Activated CD4-positive, alpha-beta T cell treated with anti-CD3 and anti-CD28 coated beads for 4 hours (primary cell): ENCODE measurements at regions not wholly inside any gene's neighbourhood (a gene's known extent, or its start where the extent isn't known, plus 50 kb on each side); places are given as distances from the start of the nearest gene placed in this dataset.
"Not testable (repeated sequence)": the region's sequence is repeated elsewhere in the genome, so short reads cannot be mapped to it uniquely, and the experiment has no call there.

Experiments
- DNase-seq, 2 donors: peaks; one replicate each; pipeline ENCODE4 v3.0.0-alpha.2; 2020

DNA sequence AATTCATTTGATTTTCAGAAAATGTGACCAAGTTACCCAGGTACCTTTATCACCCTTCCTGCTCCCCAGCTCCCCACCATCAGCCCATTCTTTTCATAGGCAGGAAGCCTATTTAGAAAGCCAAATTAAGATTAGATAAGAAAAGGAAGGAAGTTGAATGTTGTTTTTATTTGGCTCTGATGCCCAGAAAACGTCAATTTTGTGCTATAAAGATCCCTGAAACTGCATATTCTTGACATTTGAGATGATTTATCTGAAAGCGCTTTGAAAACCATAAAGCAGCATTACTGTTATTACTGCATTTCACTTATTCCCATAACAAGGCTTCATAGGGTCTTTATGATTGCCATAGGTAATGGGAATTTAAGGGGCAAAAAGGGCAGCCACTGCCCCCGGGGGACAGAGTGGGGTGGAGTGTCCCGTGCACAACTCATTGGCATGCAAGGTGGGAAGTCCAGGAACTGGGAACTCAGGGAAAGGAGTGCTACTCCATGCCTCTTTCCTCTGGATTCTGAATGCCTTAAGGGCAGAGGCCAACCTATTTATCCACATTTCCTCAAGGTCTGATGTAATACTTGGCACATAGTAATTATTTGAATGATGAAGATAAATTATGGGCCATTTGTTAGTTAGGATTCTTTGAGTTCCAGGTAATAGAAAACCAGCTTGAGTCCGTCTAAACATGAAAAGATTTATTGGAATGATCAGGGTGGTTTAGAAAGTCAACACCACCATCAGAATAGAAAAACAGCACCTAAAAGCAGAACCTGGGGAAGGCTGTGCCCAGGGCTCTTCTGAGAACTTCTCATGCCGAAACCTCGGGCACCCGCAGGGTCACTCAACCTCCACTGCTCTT is 100.6 kb upstream of the ELMO1 start:
- no peak for DNase-seq

DNA sequence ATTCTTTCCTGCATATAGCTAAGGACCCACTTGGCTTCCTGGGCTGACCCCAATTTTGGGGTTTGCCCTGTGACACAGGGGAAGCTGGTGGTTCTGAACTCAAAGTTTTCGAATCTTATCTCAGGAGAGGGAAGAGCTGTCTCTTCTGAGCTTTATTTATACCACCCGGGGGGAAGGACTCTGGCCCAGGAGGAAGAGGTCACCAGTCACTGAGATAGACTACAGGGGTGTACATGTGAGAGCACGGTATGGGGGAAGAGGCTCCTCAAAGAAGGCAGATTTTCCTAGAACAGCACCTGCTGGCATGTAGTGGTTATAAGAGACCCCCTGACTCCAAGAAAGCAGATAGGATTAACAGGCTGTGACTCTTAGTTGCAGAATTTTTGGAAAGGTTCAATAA is 101.8 kb upstream of the ELMO1 start:
- no peak for DNase-seq

DNA sequence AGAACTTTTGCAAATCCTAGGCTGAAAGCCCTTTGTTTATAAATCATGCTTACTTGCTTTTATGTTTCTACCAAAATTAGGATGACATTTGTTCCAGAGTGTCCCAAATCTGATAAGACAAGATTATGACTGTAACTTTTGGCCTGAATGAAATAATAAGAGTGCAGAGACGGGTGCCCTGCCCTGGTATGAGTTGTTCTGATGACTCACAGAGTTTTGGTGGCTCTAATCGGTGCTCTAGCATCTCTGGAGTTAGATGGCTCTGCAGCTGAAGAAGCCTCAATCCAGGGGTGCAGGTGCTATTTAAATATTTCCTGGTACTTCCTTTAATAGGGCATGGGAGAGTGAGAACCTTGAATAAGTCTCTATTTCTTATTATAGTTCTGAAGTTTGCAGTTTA is 102.2 kb upstream of the ELMO1 start:
- no peak for DNase-seq

DNA sequence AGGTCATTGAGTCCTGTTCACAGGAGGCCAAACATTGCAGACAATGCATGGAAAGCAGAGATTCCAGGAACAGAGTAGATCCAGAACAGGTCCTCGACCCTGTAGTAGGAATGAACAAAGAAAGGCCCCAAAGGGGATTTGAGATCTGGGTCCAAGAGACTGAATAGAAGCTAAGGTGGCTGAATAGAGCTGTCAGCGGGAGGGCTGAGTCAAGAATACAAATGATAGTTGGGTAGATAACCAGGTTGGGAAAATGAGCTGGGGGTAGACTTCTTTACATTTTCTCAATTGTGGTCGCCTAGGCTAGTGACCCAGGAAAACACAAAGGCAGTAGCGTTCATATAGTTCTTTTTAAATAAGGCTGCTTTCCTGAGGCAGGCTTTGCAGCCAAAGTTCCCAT is 103.4 kb upstream of the ELMO1 start:
- DNase-seq, result no peak

DNA sequence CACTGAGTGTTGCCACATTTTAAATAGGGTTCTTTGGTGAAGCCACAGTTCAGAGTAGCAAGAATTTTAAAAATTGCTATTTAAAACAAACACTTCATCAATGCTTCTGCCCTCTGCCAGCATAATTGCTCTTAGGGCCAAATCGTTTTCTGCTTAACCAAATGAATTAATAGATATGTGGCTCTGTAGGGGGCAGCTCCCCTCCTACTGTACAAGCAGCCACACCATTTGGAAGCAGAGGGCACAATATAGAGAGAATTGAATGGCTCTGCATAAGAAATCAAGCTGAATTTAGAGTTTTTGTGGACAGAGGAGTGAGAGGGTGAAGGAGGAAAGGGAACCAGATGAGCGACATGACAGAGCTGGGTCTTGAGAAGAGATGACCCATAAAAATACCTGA is 103.8 kb upstream of the ELMO1 start:
- DNase-seq, result not testable (repeated sequence)

DNA sequence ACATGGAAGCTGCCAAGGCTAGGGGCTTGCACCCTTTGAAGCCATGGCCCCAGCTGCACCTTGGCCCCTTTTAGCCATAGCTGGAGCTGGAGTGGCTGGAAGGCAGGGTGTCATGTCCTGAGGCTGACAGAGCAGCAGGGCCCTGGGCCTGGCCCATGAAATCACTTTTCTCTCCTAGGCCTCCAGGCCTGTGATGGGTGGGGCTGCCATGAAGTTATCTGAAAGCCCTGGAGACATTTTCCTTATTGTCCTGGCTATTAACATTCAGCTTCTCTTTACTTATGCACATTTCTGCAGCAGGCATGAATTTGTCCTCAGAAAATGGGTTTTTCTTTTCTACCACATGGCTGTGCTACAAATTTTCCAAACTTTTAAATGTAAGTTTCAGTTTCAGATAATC is 106.9 kb upstream of the ELMO1 start:
- DNase-seq, result no peak

DNA sequence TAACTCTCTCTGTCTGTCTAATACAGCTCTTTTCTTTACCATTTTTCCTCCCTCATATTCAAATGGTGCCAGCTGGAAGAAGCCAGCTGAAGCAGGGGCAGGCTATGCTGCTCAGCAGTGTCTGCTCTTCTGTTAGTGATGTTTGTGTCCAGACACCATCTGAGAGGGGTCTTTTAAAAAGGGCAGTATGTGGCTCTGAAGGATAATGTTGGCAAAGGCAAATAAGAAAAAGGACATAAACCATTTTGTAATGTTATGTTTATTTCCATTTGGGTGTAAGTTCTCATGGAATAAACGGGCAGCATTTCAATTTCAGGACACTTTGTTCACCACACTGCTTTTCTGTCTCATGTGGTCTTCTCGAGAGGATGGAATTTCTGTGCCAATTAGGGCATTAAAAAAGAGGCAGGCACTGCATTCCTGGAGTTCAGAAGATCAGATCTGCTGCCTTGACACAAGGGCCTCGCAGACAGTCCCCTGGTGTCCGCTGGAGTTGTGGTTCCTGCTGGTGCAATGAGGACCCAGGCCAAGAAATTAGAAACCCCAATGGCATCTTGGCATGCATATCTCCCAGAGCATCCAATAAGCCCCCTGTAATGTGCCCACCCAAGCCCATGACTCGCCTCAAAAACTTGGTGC is 109.0 kb upstream of the ELMO1 start:
- no peak for DNase-seq

DNA sequence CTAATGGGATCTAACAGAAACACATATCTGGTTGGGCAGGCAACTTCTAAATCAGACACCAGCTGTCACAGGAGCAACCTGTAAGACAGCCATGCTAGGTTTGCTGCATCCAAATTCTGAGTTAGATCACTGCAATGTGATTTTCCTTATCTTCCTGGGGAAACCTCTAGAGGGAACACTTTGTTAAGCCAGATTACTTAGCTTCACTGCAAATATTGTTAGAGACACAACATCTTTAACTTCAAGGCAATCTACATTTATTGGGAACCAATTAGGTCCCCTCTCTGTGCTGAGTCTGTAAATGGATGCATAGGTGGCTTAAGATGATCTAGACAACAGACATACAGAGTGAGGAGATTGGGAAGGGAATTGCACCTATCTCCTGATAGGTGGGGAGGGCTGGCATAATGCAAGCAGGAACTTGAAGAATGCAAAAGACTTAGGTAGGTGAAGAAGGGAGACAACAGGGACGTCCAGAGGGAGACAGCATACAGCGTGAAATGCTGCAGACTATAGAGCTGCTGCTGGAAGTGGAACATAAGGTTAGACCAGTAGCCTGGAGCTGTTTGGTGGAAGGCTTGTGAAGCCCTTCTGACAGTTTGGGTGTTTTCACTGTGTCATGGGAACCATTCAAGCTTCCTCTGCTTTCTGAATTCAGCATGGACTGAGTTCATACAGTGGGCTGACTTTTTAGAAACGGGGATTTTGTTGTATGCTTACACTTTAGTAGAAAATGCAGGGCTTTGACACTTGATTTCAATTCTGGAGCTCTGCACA is 109.8 kb upstream of the ELMO1 start:
- DNase-seq, result no peak

DNA sequence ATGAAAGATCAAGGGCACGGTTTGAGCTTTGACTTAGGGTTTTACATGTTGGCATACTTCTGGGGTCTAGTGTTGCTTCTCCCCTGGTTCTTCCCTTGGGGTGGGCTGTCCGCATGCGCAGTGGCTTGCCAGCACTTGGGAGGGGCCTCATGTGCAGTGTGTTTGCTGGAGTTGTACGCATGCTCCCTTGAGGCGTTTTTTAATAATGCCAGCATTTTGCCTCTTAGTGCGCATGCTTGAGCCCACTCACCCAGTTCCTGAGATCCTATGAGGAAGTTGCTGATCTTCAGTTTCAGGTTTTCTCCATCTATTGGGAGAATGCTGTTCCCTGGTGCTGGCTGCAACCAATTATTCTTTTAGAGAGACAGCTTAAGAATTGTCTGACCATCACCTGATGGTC is 113.4 kb upstream of the GPR141 start:
- DNase-seq, result no peak

DNA sequence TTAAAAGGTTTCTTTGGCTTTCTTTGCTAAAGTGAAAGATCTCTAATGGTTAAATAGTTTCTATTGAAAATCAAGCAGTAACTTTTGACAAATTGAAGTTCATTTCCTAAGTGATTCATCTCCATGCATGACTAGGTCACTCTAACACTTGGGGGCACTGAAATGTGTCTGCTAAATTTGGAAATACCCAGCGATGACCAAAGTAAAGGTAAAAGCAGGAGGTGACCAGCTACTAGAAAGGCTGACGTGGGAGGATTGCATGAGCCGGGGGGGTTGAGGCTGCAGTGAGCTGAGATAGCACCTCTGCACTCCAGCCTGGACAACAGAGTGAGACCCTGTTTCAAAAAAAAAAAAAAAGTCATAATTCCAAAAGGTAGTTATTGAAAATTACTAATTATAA is 111.8 kb upstream of the GPR141 start:
- no peak for DNase-seq

DNA sequence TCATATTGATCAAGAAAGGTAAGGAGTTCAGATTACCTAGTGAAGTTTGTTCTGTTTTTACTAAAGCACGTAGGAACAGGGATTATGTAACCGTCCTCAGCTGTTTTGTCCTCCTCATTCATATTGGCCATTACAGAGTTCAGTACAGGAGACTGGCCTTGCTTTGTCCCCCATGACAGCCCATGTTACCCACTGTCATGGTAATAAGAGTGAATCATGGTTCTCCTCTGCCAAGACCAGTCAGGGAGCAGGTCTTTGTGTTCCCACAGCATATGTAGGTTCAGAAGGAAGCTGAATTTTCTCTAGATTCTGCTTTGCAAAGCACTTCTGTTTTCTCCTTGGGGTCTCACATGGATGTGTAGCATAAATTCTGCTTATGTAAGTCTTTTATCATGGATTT is 106.2 kb upstream of the GPR141 start:
- no peak for DNase-seq

DNA sequence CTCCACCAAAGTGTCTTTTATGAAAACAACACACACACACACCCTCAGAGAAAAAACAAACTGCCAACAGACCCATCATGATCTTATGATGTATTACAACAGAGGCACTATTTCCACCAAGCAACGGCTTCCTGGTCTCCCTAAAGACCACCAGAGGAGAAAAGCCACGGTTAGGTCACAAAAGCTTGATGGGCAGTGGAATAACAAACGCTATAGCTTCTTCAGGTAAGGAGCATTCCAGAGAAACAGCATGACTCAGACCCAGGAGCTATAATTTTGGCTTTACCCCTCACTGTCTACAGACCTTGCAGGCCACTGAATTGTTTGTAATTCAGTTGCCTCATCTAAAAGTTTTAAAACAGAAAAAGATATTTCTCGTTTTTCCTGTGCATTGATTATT is 105.7 kb upstream of the GPR141 start:
- DNase-seq, result no peak

DNA sequence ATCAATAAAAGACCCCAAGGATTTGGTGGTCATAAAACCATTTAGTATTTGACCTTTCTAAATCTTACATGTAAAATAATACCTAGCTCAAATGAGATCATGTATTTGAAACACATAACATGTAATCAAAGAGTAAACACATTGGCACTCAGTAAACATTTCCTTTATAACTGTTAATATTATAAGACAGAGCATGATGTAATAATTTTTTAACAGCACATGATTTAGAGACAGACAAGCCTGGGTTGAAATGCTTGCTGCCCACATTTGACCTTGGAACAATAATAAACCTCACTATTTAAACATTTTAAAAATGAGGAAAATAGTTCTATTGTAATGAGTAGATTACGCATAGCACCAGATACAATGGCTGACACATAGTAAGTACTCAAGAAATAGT is 105.2 kb upstream of the GPR141 start:
- DNase-seq, result no peak

DNA sequence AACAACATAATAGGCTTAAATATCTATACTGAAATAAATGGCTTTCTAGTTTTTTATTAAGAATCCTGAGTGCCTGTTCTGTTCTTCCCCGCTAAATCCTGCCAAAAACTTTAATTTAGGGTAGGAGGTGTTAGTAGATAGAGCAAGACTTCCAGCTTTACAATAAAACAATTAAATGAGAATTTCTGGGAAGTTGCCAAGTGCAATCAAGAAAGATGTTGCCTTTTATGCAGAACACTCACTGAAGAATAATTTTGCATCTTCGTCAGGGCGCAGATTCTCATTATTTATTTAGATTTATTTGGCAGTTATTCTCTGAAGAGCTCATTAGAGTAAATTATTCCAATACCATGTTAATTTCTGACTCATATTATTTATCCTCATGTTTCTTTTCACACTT is 103.2 kb upstream of the GPR141 start:
- DNase-seq, result no peak

DNA sequence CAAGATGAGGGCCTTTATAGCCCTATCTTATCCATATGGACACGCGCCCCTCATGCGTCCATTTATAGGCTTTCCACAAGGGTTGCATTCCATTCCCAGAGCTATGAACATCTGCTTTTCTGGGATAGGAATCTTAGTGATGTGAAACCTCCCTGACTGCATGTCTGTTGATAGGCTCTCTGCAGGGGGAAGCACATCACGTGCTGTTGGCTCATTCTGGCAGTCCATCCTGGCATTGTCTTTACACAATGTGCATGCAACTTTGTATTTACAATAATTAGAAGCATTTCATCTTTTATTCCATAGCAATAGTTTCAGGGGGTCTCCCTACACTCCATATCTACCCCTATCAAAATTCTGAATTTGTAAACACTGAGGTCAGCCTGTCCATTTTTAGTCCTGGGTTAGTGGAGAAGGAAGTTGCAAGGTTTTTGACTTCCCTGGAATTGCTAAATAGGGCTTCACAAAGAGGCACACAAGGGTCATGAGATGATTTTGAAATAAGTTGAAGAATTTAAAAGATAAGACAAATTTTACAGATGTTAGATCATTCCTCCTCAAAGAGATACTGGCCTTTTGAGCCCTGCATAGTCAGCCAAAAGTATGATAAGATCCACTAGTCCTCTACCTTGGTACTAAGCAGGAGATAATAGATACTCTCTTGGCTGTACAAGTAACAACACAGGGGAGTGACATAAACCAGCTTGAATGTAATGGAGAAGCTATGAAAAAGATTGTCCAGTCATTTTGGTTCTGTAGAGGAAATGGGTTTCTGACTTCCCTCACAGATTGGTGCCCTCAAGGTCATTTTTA is 98.7 kb upstream of the GPR141 start:
- DNase-seq, result not testable (repeated sequence)

DNA sequence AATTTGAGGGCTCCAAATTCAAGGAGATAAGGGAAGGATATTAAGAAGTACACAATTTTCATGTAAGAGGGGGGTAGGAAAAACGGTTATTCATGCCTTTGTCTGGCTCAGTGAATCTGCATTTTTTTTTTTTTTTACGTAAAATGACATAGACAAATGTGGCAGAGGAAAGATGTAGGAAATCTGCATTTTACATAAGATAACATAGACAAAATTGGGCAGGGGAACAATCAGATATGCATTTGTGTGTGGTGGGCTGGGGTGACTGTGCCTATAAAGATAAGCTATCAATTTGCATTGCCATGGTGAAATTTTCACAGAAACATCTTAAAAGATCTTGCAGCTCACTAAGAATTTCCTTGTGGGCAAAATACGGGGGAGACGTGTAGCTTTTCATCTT is 92.7 kb upstream of the GPR141 start:
- no peak for DNase-seq

DNA sequence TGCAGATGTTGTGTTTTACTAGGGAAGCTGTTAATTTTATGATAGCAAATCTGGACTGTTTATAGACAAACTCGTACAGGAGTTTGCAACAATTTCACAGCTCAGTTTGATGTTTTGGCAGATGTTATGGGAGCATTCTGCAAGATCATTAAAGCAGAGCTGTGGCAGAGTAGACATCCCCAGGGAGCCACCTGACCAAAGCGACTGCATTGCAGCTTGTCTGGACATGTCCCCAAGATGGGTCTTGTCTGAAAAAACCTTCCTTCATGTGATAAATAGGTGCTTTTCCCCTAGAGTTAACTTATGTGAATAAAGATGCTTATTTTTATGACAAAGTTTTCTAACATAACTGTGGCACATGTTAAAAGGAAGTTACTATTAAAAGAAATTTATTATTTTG is 91.2 kb upstream of the GPR141 start:
- no peak for DNase-seq

DNA sequence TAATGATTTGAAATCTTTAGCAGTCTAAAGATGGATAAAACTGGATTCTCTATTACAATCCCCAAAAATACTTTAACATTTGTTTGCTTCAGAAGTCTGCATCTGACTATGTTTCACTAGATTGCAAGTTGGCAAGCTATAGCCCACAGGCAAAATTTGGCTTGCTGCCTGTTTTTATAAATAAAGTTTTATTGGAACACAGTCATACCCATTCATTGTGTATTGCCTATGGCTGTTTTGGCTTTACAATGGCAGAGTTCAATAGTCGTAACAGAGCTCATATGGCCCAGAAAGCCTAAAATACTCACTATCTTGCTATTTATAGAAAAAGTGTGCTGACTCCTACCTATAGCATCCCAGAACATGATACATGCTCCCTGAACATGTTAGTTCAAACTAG is 89.0 kb upstream of the GPR141 start:
- no peak for DNase-seq

DNA sequence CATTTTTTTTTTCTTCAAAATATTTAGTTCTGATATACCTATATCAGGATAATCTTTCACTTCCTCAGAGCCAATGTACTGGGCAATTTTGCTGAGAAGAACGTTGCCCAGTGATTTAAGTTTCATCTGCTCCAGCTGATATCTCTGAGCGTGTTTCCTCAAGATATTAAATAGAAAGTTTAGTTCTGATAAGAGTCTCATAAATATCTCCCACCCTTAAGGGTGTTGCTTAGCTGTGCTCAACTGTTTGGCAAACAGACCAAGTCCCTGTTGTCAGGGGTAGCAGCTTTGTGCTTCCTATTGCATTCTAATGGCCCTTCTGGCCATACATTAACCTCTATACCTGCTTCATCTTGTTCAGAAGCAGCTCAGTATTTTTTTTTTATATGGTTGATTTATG is 84.7 kb upstream of the GPR141 start:
- DNase-seq, result no peak

DNA sequence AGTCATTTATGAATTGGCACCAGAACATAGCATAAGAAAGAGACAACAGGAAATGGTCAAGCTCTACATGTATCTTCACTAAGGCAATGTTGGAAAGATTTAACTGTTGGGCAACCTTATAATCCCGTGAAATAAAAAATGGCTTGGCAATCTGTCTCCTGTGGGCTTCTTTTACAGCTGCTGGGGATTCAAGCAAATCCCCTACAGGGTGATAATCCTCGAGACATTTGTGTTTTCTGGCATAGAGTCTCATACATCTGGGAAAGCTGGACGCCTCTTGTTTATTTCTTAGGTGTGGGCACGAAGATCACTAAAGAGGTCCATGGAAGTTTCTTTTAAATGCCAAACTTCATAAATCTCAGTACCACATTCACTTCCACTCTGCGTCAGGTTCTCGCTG is 82.2 kb upstream of the GPR141 start:
- DNase-seq, result no peak

DNA sequence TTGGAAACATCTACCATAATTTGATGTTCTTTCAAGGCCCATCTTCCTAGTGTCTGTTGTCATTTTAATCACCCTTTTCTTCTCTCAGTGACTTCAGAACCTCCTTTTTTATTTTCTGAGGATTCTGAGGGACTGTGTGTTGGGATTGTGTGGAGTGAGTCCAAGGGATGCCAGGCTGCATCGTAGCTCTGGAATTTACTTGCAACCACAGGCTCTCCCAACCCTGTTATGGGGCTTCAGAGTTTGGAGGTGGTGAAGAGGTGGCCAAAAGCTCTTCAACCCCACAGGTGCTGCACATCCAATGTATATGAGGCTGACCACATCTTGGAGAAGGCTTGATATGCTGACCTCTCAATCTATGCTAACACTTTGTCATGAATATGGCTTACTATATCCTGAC is 79.5 kb upstream of the GPR141 start:
- no peak for DNase-seq

DNA sequence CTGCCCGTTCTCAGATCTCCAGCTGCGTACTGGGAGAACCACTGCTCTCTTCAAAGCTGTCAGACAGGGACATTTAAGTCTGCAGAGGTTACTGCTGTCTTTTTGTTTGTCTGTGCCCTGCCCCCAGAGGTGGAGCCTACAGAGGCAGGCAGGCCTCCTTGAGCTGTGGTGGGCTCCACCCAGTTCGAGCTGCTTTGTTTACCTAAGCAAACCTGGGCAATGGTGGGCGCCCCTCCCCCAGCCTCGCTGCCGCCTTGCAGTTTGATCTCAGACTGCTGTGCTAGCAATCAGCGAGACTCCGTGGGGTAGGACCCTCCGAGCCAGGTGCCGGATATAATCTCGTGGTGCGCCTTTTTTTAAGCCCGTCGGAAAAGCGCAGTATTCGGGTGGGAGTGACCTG is 66.2 kb upstream of the GPR141 start:
- not testable (repeated sequence) for DNase-seq

DNA sequence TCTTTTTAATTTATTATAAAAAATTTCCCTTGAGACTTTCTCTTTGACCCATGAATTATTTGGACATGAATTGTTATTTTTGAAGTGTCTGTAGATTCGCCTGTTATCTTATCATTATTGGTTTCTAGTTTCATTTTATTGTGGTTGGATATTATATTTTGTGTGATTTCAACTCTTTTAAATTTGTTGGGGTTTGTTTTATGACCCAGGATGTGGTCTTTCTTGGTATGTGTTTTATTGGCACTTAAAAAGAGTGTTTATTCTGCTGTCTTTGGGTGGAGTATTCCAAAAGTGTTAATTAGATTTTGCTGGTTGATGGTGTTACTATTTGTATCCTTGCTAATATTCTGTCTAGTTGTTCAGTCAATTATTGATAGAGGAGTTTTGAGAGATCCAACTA is 50.5 kb upstream of the GPR141 start:
- DNase-seq, result no peak
